Lower leg skin (tissue), 3 donors: ENCODE measurements at regions not wholly inside any gene's neighbourhood (a gene's known extent, or its start where the extent isn't known, plus 50 kb on each side); places are given as distances from the start of the nearest gene placed in this dataset.

ENCODE experiments used
- CTCF ChIP-seq, 3 donors: fragments of 450-650 bp; IDR thresholded peaks; one replicate each; pipeline ENCODE4 v1.5.1; 2016; ENCODE audit warnings: antibody characterized with exemption in 3 of 3, mild to moderate bottlenecking in 3 of 3, moderate library complexity in 2 of 3
- POLR2A ChIP-seq, 2 donors: fragments of 450-650 bp; IDR thresholded peaks; one replicate each; pipeline ENCODE4 v1.6.1; 2016 to 2017; ENCODE audit warnings: antibody characterized with exemption in 2 of 2, mild to moderate bottlenecking in 1 of 2, moderate library complexity in 1 of 2

DNA sequence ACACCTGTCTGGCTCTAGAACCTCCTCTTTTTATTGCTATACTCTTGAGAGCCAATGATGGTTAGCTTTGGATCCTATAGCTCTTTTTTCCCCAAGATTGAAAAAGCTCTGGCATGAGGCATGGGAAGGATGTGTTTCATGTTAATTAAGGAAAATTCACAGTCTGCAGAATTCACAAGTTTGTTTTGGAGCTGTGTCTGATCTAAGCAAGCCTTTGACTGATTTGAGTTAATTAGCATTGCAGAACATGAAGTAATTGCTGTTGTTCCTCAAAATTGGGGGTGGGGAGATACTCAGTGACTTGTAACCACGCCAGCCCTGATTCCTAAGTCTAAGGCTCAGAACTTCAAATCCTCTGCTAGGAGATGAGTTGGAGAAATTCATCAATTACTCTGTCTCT is 205.0 kb downstream of the SUDS3 start:
- no peak for TF ChIP-seq CTCF (IDR thresholded peaks at IDR 0.05)
- no peak for TF ChIP-seq POLR2A (IDR thresholded peaks at IDR 0.05)
